MCF 10A (cell line): ENCODE measurements at regions not wholly inside any gene's neighbourhood (a gene's known extent, or its start where the extent isn't known, plus 50 kb on each side); places are given as distances from the start of the nearest gene placed in this dataset.

Experiments used
- BruUV-seq: library from RNA; stranded (reverse); fragments of 400-500 nt; replicated peaks from 2 replicates; lab custom pipeline; 2021; lab: Mats Ljungman, UMichigan
- CTCF ChIA-PET: fragments of 300-600 bp; sonication (Branson Sonifier 250); formaldehyde crosslinking; extraction: SDS; loops from one replicate; lab custom pipeline; 2021; ENCODE audit warnings: antibody characterized with exemption, inconsistent platforms; lab: Yijun Ruan, JAX
- POLR2A ChIA-PET: fragments of 300-600, 350-650 bp; sonication (Branson Sonifier 250); formaldehyde crosslinking; extraction: SDS; loops from one replicate; lab custom pipeline; 2020; ENCODE audit warnings: antibody characterized with exemption, inconsistent platforms; lab: Yijun Ruan, JAX
- DNase-seq: peaks from one replicate; pipeline ENCODE4 v3.0.0-alpha.2; 2018; ENCODE audit not compliant: unreplicated experiment
- H3K27ac Mint-ChIP-seq: one replicate; pipeline ENCODE4 v1.8.0; 2022; ENCODE audit warnings: mild to moderate bottlenecking, low read depth, mixed read lengths; ENCODE audit not compliant: unreplicated experiment
- H3K27me3 Mint-ChIP-seq: one replicate; pipeline ENCODE4 v1.8.0; 2022; ENCODE audit warnings: mixed read lengths; ENCODE audit not compliant: insufficient read depth, unreplicated experiment
- H3K36me3 Mint-ChIP-seq: one replicate; pipeline ENCODE4 v1.8.0; 2022; ENCODE audit warnings: mild to moderate bottlenecking, moderate library complexity, mixed read lengths; ENCODE audit not compliant: insufficient read depth, unreplicated experiment
- H3K4me1 Mint-ChIP-seq: one replicate; pipeline ENCODE4 v1.8.0; 2022; ENCODE audit warnings: mixed read lengths; ENCODE audit not compliant: insufficient read depth, unreplicated experiment
- H3K4me3 Mint-ChIP-seq: one replicate; pipeline ENCODE4 v1.8.0; 2022; ENCODE audit warnings: mild to moderate bottlenecking, moderate library complexity, mixed read lengths; ENCODE audit not compliant: unreplicated experiment
- H3K9me3 Mint-ChIP-seq: one replicate; pipeline ENCODE4 v1.8.0; 2022; ENCODE audit warnings: mixed read lengths; ENCODE audit not compliant: unreplicated experiment
- intact Hi-C: fragments of 100-400 bp; cut with micrococcal nuclease; formaldehyde crosslinking; loops from 2 replicates; pipeline ENCODE4 v1.14.1; 2022
- TF ChIP-seq, protein P1 (sequence below): fragments of 200-600 bp; IDR thresholded peaks from one replicate; pipeline ENCODE4 v1.8.0; 2022; ENCODE audit warnings: antibody characterized with exemption, mild to moderate bottlenecking; ENCODE audit not compliant: unreplicated experiment

DNA sequence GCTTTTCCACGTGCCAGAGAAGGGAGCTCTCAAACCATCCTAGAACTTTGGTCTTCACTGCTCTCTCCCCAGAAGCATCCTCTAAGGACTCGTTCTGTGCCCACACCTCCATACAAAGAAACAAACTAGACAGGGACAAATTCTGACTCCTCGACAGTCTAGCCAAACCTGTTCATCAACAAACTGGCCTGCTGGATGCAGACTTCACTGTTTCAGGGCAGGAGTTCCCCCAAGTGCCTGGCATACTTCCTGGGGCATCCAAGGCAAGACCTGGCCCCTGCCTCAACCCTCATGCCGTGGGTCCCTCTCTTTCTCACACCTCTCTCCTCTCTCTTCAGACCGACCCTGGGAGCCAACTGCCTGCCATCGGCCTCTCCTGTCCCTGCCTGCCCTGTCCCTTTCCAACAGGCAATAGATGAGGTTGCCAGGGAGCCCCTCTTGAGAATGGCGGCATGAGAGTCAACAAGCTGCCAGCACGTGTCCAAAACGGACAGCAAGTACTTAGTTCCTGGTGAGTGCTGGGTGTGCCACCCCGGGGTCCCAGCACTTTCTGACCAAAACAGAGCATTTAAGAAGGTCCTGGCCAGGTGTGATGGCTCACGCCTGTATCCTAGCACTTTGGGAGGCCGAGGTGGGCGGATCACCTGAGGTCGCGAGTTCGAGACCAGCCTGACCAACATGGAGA, 79.1 kb upstream of the HES1 start:
- no TSS peak for BruUV-seq
- Mint-ChIP-seq H3K9me3 (peaks cover 11% of the 10 kb centered on the region), H3K36me3 (no peaks in the 10 kb centered on the region), H3K4me1 (no peaks in the 10 kb centered on the region), H3K27ac (no peak overlapping the region), H3K27me3 (no peaks in the 10 kb centered on the region), H3K4me3 (no peak overlapping the region)
- ChIA-PET POLR2A (no interaction called here), CTCF (no interaction called here)
- DNase-seq, result no peak
- TF ChIP-seq, protein P1, sequence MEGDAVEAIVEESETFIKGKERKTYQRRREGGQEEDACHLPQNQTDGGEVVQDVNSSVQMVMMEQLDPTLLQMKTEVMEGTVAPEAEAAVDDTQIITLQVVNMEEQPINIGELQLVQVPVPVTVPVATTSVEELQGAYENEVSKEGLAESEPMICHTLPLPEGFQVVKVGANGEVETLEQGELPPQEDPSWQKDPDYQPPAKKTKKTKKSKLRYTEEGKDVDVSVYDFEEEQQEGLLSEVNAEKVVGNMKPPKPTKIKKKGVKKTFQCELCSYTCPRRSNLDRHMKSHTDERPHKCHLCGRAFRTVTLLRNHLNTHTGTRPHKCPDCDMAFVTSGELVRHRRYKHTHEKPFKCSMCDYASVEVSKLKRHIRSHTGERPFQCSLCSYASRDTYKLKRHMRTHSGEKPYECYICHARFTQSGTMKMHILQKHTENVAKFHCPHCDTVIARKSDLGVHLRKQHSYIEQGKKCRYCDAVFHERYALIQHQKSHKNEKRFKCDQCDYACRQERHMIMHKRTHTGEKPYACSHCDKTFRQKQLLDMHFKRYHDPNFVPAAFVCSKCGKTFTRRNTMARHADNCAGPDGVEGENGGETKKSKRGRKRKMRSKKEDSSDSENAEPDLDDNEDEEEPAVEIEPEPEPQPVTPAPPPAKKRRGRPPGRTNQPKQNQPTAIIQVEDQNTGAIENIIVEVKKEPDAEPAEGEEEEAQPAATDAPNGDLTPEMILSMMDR, result no peak
- intact Hi-C loops, result no loop called here

DNA sequence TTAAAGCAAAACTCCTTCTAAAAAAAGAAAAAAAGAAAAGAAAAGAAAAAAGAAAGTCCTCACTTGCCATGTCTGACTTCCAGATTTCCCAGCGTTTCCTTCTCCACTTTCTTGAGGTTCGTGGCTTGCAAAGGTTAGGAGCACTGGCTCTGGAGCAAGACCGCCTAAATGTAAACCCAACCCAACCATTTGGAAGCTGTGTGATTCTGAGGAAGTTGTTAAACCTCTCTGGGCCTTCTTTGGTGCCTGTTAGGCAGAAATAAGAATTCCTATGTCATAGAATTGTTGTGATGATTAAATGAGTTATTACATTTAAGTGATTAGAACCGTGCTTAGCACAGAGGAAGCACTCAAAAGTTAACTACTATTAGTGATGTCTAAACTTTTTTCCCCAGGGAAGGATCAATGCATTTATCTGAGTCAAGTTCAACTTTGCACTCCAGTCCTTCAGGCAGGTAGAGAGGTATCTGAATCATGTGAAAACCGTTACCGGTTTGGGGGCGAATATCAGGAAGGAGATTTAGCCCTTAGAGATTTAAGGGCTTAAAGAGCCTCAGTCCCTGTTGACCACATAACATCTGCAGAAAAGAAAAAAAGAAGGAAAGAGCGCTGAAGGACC, 78.3 kb upstream of the HES1 start:
- no peaks in the 10 kb centered on the region for H3K4me1 Mint-ChIP-seq
- H3K36me3 Mint-ChIP-seq, result no peaks in the 10 kb centered on the region
- no peak for DNase-seq
- ChIA-PET POLR2A (interaction anchor here (0.7 kb wide), 1 partner anchor 185 kb away, joined by 3 read pairs; no protein-coding TSS in a partner anchor), CTCF (no interaction called here)
- TF ChIP-seq, protein P1, result no peak
- no peaks in the 10 kb centered on the region for H3K27me3 Mint-ChIP-seq
- BruUV-seq, result no TSS peak
- intact Hi-C loops, result no loop called here
- H3K27ac Mint-ChIP-seq, result no peak overlapping the region
- peaks cover 6% of the 10 kb centered on the region for H3K9me3 Mint-ChIP-seq
- H3K4me3 Mint-ChIP-seq, result no peak overlapping the region

- no peak for DNase-seq
- Mint-ChIP-seq H3K27ac (no peak overlapping the region), H3K27me3 (no peaks in the 10 kb centered on the region), H3K4me1 (no peaks in the 10 kb centered on the region), H3K36me3 (no peaks in the 10 kb centered on the region), H3K4me3 (no peak overlapping the region), H3K9me3 (peaks cover 1% of the 10 kb centered on the region)
- intact Hi-C loops, result no loop called here
- BruUV-seq, result no TSS peak
- ChIA-PET CTCF (no interaction called here), POLR2A (interaction anchor here (0.7 to 1.1 kb wide), 2 partner anchors 54 to 185 kb away, joined by 3 read pairs; no protein-coding TSS in a partner anchor)
- TF ChIP-seq, protein P1, result no peak
Measured at GRCh38 chr3:194058189-194058571, 77.8 kb upstream of the HES1 start.

GRCh38 chr3:194058753-194059152, 77.2 kb upstream of the HES1 start:
- BruUV-seq, result no TSS peak
- Mint-ChIP-seq H3K36me3 (no peaks in the 10 kb centered on the region), H3K9me3 (no peaks in the 10 kb centered on the region), H3K27me3 (no peaks in the 10 kb centered on the region), H3K4me1 (no peaks in the 10 kb centered on the region), H3K4me3 (no peak overlapping the region), H3K27ac (no peak overlapping the region)
- intact Hi-C loops, result no loop called here
- ChIA-PET CTCF (interaction anchor here (0.6 to 0.9 kb wide), 3 partner anchors 107 to 257 kb away, joined by 3 to 4 read pairs (median 3); no protein-coding TSS in a partner anchor), POLR2A (interaction anchor here (0.7 to 1.1 kb wide), 3 partner anchors 12 to 186 kb away, joined by 3 to 4 read pairs (median 3); no protein-coding TSS in a partner anchor)
- DNase-seq, result no peak
- TF ChIP-seq, protein P1, result no peak
